CD4-positive, alpha-beta T cell treated with Interferon alpha-2 for 1 hour (primary cell): ENCODE measurements at regions not wholly inside any gene's neighbourhood (a gene's known extent, or its start where the extent isn't known, plus 50 kb on each side); places are given as distances from the start of the nearest gene placed in this dataset.

Experiments
- DNase-seq, 2 donors: peaks; one replicate each; pipeline ENCODE4 v3.0.0-alpha.2; 2020 to 2022

GRCh38 chr15:98203872-98204660, 243.6 kb downstream of the ARRDC4 start:
- no peak for DNase-seq

- DNase-seq = no peak
Observed at GRCh38 chr15:98207928-98208327, 247.4 kb downstream of the ARRDC4 start.

DNA sequence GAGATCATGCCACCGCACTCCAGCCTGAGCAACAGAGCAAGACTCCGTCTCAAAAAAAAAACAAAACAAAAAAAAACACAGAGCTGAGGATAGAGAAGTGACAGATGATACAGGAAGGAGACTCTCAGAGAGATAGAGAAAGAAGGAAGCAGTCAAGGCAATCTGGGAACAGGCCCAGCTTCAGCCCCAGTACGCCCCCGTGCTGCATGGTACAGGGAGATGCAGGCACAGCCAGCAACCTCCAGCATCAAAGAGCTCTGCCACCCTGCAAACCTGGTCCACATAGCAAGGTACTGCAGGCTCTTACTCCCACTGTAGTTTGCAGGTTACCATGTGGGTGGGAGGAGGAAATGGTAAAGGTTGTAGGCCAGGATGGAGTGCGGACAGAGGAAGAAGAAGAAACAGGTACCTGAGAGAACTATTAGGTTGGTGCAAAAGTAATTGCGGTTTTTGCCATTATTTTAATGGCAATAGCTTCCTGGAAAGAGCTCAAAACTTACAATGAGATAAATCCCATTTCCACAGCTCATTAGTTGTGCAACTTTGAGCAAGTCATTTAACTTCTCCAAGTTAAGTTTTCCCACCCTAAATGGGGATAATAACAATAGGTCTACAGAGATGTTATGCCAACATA, 253.0 kb downstream of the ARRDC4 start:
- DNase-seq = no peak

GRCh38 chr15:98216166-98216565, 255.7 kb downstream of the ARRDC4 start:
- DNase-seq = no peak

DNA sequence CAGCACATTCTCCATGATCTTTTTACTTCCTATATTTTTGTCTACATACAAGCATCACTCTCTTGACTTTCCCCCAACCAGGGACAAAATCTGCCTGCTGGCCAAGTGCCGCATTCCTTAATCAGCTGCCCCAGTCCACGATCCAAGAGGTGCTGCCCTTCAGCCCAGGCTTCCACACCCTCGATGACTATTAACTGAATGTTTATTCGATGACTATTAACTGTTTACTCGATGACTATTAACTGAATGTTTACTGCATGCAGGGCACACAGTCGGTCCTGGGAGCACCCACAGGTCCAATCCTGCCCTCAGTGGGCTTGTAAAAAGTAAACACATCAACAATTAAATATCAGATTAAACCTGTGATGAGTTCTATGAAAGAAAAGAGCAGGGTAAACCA, 256.9 kb downstream of the ARRDC4 start:
- DNase-seq = no peak

DNA sequence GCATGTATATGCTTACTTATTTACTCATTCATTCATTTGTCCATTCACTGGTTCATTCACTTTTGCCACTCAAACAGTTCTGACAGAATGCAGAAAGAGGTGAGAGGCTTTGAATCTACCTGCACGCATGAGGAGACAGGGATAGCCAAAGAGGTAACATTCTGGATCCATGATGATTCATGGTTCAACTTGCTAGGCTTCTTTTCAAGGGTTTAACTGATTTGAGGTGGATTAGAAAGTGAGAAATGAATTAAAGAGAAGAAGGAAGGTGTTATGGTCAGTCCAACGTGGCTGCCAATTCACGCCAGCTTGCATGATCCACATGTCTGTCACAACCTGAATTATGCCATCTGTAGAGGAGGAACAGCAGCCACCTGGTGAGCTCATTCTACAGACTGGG, 260.6 kb downstream of the ARRDC4 start:
- DNase-seq = no peak

GRCh38 chr15:98221577-98221976, 261.1 kb downstream of the ARRDC4 start:
- DNase-seq = no peak

- DNase-seq = no peak
Observed at GRCh38 chr15:98226149-98226548, 265.6 kb downstream of the ARRDC4 start.

DNA sequence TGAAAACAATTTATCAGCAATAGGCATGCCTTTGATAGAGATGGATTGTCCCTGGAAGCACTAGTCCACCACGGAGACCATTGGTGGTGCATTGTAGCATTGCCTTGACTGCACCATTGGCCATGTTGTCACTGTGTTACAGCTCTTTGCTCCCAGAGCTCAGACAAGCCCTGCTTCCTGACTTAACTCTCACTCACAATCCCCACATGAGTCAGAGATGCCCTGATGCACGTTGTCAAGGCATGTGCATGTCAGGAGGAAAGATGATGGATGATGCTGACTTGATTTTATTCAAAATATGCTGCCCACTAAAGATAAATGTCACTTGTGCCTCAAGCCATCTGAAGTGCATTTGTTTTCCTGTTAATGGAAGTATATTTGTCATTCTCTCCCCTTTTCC, 266.1 kb downstream of the ARRDC4 start:
- DNase-seq = no peak

- DNase-seq = no peak
Observed at GRCh38 chr15:98228846-98229245, 268.3 kb downstream of the ARRDC4 start.

DNA sequence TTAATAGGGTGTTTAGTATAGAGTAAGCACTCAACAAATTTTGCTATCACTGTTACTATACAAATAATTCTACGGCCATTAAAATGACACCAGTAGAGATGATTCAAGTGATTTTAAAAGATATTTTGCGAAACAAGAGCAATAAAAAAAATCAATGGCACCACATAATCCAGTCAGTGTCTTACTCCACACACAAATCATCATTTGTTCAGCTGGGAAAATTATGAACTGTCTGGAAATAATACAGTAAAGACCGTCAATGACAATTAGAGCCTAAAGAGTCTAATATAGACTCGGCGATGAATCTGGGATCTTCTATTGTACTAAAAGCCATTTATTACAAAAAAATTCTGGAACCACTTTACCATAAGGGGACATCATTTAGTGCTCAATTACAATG, 270.5 kb downstream of the ARRDC4 start:
- DNase-seq = no peak

DNA sequence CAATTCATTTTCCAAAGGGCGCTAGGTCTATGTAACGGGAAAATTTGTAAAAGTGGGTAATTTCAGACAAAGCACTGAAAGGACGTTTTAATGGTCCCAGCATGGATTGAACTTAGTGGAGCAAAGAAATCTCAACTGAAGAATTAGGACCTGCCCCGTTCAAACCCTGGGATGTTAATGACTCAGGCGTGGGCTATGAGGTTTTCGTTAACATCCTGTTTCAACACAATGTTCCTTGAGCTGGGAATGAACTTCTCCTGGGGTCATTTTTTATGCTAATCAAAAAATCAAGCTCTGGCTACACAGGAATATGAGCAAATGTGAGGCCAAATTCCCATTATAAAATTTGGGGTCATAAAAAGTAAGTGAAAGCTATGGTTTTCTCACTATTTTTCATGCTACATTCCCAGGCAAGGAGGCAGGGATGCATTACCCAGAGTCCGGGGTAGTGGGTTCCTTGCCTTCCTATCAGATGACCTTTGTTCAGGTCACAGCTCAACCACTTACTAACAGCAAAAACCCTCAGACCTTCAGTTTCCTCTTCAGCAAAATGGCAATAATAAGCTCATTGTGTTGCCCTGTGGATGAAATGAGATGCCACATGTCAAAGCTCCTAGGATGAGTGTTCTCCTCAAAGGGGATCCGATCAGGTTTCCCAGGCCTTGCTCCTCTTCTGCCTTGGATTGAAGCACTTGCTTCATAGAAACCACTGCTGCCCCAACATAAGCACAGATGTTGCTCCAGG, 271.4 kb downstream of the ARRDC4 start:
- no peak for DNase-seq

DNA sequence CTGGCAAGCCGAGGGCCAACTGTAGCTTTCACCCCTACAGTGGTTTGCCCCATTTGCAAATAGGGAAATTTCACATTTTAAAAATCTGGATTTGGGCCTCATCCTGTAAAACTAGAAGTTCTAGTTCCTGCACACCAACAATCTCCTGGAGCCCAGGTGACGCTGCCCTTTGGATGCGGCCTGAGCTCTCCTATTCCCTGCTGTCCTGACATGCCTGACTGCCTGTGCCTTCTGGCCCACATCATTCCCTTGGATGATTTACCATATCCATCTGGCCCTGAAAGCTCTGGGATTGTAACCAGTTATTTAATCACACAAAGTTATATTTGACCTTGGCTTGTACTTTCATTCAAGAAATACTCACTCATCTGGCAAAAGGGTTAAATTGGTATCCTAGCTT, 272.3 kb downstream of the ARRDC4 start:
- DNase-seq = no peak

DNA sequence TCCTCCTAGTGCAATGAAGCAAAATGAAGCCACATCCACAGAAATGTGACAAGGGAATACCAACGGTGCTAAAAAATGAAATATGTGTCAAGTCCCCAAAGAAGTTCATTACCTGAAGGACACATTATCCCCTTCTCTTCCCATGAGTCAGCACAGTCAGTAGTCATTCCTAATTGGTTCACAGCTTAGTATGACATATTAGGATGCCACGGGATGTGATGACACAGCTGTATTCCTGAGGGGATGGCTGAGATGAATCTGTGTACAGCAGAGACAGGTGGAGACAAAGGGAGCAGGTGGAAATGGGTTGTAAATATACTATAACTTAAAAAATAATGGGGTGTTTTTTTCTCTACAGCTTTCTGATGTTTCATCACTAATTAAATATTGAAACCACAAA, 273.4 kb downstream of the ARRDC4 start:
- DNase-seq = no peak

GRCh38 chr15:98240303-98240702, 279.8 kb downstream of the ARRDC4 start:
- DNase-seq = no peak

- no peak for DNase-seq
Observed at GRCh38 chr15:98241032-98241554, 280.6 kb downstream of the ARRDC4 start.

- no peak for DNase-seq
Observed at GRCh38 chr15:98257290-98257689, 296.8 kb downstream of the ARRDC4 start.

GRCh38 chr15:98263787-98264186, 303.3 kb downstream of the ARRDC4 start:
- DNase-seq = no peak

GRCh38 chr15:98266295-98266694, 305.8 kb downstream of the ARRDC4 start:
- no peak for DNase-seq

- DNase-seq = no peak
Observed at GRCh38 chr15:98268163-98268562, 307.7 kb downstream of the ARRDC4 start.

- DNase-seq = no peak
Observed at GRCh38 chr15:98272625-98273024, 312.1 kb downstream of the ARRDC4 start.

DNA sequence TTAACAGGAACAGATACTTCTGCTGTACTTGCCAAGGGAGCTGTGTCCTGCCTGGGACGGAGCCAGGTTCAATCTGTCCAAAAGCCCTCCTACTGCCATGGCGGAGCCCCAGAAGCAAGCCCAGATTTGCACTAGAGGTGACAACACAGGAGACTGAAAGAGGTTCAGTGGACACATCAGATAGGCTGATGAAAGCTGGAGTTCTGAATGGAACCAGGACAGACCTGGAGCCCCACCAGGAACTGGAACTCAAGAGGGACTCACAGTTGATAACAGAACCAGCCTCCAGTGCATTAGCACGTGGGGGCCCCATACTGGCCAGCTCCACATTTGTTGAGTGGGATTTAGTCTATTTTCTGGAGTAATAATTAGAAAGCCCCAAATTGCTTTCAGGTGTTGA, 315.5 kb downstream of the ARRDC4 start:
- no peak for DNase-seq

DNA sequence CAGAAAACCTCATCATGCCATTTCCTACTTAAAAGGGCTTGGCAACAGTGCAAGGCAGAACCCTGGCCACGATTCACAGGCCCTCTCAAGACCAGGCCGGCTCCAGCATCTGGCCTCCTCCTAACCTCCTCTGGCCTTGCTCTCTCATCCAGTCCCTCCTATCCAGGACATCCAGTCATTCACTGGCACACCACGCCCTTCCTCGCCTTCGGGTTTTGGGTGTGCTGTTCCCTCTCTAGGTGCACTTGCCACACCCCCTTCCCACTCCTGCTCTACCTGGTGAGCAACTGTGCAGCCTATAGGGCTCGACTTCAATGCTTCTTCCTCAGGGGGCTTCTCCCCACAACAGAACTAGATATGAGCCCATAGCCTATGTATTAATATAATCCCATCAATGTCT, 317.1 kb downstream of the ARRDC4 start:
- DNase-seq = no peak
